NCI-H748 (cell line): ENCODE measurements at regions not wholly inside any gene's neighbourhood (a gene's known extent, or its start where the extent isn't known, plus 50 kb on each side); places are given as distances from the start of the nearest gene placed in this dataset.
A peak's percentile ranks its signal among the peaks of the same experiment; 100 is the strongest.

Experiments used
- DNase-seq: peaks from one replicate; lab custom pipeline; 2025; ENCODE audit not compliant: unreplicated experiment; lab: John Stamatoyannopoulos, UW

DNA sequence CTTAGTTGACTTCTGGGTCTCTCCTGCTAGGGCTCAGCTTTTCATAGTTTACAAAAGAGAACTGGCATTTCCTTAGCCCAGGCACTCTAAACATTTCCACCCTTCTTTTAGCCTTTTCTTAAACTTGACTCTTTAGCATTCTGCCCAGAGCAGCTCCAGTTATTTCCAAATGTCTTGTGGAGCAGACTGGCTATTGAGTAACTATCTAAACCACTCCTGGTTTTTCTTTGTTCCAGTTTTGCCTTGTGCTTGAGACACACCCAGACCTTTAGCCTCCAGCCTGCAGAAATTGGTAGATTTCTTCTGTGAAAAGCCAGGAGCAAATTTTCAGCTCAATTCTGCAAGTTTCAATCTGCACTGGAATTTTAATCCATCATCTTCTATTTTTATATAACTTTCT is 1813.1 kb downstream of the OLFM4 start:
- no peak for DNase-seq

DNA sequence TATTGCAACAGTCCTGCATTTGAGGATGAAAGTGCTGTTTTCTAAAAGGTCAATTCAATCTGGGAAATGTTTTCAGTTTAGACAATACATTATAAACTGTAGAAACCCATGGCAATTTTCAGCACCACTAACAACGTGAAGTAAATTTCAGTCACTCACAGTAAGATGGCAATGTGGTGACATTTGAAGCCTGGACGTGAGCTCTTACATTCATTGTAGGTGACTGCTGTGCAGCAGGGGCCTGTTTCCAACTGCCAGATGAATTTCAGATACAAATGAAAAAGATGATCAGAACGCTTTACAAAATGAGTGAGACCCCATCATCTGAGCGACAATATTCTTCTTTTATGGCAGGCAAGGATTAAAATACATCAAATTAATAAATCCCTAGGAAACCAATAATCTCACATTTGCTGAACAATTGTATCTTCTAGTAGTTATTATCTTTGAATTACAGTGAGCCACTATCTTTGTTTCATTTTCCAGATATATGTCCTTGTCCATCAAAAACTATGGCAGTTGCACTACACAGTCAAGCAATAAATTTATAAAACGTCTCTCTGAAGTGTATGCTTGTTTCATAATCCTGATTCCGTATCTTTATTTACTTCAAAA is 1816.8 kb downstream of the OLFM4 start:
- peak; percentile 65 for DNase-seq

- DNase-seq, result no peak
Observed at GRCh38 chr13:54852831-54853230, 1824.2 kb downstream of the OLFM4 start.

GRCh38 chr13:54859827-54860226 is 1831.2 kb downstream of the OLFM4 start:
- no peak for DNase-seq

DNA sequence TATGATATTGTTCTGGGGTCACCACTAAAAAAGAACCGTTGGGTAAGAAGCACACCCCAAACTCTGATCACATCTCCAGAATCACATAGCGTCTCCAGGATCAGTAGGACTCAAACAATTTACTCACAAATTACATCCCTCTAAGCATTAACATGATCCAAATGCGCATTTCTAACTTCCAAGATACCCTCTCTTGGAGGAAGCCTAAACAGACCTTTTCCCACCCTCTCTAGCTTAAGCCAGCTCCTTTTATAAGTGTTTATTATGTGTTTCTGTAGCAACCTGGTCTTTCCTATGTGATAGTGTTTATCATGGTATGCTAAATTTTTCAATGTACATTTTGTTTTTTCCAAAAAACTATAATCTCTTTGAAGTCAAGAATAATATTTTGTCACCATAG is 1846.5 kb downstream of the OLFM4 start:
- DNase-seq, result no peak

GRCh38 chr13:54879036-54879435 is 1850.4 kb downstream of the OLFM4 start:
- DNase-seq, result no peak

GRCh38 chr13:54884682-54885081 is 1856.1 kb downstream of the OLFM4 start:
- DNase-seq, result no peak

DNA sequence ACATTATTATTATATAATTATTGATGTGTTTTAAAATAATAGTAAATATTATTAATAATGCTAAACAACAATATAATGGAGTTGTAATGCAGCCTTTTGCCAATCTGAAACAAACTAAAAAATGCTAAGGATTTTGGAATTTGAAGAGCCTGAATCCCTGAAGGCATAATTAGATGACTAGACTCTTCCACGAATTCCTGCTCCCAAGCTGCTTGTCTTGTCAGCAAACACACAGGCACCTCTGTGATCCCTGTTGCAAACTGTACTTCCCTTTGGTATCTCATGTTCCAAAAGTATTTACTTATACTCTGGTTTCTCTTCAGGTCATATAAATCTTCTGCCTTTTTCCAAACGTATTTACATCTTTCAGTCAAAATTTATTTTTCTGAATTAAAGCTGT is 1862.4 kb downstream of the OLFM4 start:
- DNase-seq, result no peak

GRCh38 chr13:54901316-54901715 is 1872.7 kb downstream of the OLFM4 start:
- no peak for DNase-seq

GRCh38 chr13:54912367-54912766 is 1883.8 kb downstream of the OLFM4 start:
- no peak for DNase-seq

GRCh38 chr13:54913668-54914067 is 1885.1 kb downstream of the OLFM4 start:
- no peak for DNase-seq

- DNase-seq, result no peak
Observed at GRCh38 chr13:54927538-54927937, 1898.9 kb downstream of the OLFM4 start.

DNA sequence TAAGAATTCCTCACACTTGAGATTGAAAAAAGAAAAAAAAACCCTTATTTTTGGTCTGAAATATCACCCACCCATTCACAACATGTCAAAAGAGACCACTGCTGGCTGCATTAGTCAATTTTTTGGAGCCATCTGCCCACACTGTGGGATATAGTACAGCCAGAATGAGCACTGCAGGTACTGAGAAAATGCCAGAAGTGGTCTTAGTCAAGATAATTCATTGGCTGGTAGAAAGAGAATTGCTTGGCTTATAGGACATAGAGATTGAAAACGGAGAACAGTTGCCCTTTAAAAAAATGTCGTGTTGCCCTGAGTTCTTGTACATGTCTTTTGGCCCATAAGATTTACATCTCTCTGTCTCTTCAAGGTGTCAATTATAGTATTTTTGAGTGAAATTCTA is 1899.5 kb downstream of the OLFM4 start:
- DNase-seq, result no peak

- peak; percentile 3 for DNase-seq
Observed at GRCh38 chr13:54934121-54934520, 1905.5 kb downstream of the OLFM4 start.

- peak; percentile 95 for DNase-seq
Observed at GRCh38 chr13:54945973-54946372, 1917.4 kb downstream of the OLFM4 start.

DNA sequence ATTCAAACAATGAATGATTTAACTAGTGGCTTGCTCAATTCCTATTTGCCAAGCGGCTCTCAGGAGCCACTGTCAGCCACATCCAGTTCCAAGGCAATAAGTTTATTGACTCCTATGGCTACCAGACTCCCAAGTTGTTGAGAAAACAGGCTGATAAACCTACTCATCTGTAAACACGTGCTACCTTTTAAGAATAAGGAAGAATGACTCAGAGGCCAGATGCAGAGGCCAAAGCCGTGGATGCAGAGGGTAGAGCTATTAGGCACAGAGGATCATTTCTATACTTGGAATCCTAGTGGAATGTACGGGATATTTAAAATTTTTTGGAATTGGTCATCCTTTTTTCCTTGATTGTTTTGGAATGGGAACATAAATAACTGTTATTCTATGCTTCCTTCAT is 1921.1 kb downstream of the OLFM4 start:
- DNase-seq, result no peak

- DNase-seq, result no peak
Observed at GRCh38 chr13:54950546-54950945, 1921.9 kb downstream of the OLFM4 start.

DNA sequence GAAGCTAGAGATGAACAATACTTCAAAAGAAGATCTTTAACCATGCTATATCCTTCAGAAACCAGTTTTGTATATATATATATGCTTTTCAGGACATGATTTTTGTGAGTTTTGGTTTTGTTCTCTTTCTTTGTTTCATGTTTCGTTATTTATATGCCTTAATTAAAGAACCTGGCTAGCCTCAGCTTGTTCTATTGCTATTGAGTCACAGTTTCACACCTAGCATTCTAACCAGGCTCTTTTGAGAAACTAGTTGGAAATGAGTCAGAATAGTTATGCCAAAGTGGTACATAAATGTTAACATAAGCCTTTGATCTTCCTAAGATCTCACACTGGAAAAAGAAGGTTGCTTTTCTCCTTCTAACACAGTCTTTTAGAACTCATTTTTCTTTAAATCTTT is 1925.2 kb downstream of the OLFM4 start:
- DNase-seq, result no peak

GRCh38 chr13:54958781-54959180 is 1930.2 kb downstream of the OLFM4 start:
- no peak for DNase-seq

- no peak for DNase-seq
Observed at GRCh38 chr13:54965881-54966280, 1937.3 kb downstream of the OLFM4 start.

DNA sequence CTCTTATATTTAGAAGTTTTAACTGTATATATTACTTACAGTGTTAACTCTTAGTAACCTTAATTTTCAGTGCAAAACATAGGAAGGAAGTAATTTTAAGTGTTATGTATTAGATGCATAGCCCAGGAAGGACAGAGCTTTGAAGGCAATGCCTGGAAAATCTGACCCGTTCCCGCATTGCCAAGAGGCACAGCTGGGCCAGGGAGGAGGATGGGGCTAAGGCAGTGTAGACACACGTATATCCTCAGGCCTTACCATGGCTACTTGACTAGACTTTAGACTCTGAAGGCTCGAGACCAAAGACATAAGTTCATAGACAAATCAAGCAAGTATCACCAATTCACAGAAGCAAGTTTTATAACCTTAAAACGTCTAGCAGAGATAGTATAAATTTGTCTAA is 1944.2 kb downstream of the OLFM4 start:
- no peak for DNase-seq

DNA sequence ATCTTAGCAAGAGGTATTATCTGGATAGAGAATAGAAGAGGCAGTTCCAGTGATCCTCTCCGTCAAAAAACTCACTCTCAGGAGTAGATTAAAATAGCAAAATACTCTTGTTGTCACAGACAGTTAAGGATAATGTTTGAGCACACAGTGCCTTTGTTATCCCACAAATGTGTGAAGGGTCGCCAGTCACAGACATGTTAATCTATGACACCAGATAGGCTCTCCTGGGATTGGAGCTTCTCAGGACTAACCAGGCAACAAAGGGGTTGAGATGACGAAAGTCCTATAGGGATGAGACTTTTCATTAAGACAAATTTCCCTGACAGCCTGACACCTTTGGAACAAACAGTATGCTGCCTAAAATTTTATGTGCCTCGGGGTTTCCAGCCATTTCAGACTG is 1947.1 kb downstream of the OLFM4 start:
- DNase-seq, result no peak

DNA sequence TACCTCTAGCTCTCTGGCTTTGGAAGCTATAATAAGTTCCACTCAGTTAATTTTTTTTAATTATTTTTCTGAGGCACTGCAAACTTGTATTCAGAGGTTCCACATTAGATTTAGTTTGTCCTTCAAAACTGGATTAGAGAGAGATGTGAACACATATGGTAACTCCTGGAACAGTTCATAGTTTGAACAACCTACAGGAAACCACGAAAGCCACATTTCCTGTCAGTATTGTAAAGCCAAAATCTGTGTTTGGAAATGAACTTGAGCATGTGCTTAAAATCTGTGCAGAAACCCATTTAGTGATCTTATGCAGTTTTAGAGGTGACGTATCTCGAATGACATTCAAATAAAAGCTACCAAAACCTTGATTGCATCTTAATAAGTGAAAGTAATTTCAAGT is 1952.0 kb downstream of the OLFM4 start:
- DNase-seq, result no peak

DNA sequence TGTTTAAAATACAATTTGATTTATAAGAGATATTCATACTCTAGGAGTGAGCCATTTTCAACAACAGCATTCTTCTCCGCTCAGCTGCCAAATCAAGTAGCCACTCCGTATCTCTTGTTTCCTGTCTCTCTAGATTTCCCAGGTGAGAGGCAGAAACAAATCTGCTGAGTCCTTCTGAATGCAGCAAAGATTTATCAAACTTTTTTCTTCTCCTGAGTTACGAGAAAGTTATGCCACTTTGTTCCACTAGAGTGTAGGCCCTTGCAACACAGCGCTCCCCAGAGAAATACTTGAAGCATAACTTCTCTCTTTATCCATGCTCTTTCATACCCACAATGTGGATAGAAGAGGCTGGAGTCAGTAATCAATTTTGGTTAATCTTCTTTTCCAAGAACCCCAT is 1960.8 kb downstream of the OLFM4 start:
- DNase-seq, result no peak
